Astrocyte of the spinal cord (primary cell): ENCODE measurements at regions not wholly inside any gene's neighbourhood (a gene's known extent, or its start where the extent isn't known, plus 50 kb on each side); places are given as distances from the start of the nearest gene placed in this dataset.

Source experiments
- DNase-seq: peaks from one replicate; pipeline ENCODE4 v3.0.0; 2011; ENCODE audit warnings: low read depth, low spot score
- H3K4me3 ChIP-seq: 2 replicates; pipeline ENCODE4 v1.5.1; 2011; ENCODE audit warnings: low read depth, mild to moderate bottlenecking, low read length, moderate library complexity
- CTCF ChIP-seq: IDR thresholded peaks from 2 replicates; pipeline ENCODE4 v1.5.1; 2012; ENCODE audit warnings: low read depth, mild to moderate bottlenecking, low read length, inconsistent platforms
- in situ Hi-C: cut with HindIII; loops from 2 replicates; pipeline ENCODE4 v1.10.0; 2017; ENCODE audit warnings: low sequenced_read_pairs

- no peak for DNase-seq
- in situ Hi-C loops: no loop called here
- no peak overlapping the region for H3K4me3 ChIP-seq
- no peak for TF ChIP-seq CTCF
Measured at GRCh38 chr9:80945436-80945835, 743.9 kb downstream of the TLE1 start.

- H3K4me3 ChIP-seq: no peak overlapping the region
- no peak for DNase-seq
- no peak for TF ChIP-seq CTCF
- in situ Hi-C loops: no loop called here
Measured at GRCh38 chr9:80937645-80938044, 751.7 kb downstream of the TLE1 start.

- in situ Hi-C loops: no loop called here
- no peak overlapping the region for H3K4me3 ChIP-seq
- no peak for DNase-seq
- TF ChIP-seq CTCF: no peak
Measured at GRCh38 chr9:80934095-80934494, 755.3 kb downstream of the TLE1 start.

GRCh38 chr9:80932947-80933780 lies 756.2 kb downstream of the TLE1 start:
- TF ChIP-seq CTCF: no peak
- no peak overlapping the region for H3K4me3 ChIP-seq
- DNase-seq: no peak
- in situ Hi-C loops: no loop called here

GRCh38 chr9:80932181-80932580 lies 757.2 kb downstream of the TLE1 start:
- TF ChIP-seq CTCF: no peak
- DNase-seq: peak; percentile 53
- H3K4me3 ChIP-seq: no peak overlapping the region
- in situ Hi-C loops: no loop called here

- no peak for TF ChIP-seq CTCF
- DNase-seq: no peak
- H3K4me3 ChIP-seq: no peak overlapping the region
- in situ Hi-C loops: no loop called here
Measured at GRCh38 chr9:80931163-80931562, 758.2 kb downstream of the TLE1 start.
